Calu3 (cell line): ENCODE measurements at regions not wholly inside any gene's neighbourhood (a gene's known extent, or its start where the extent isn't known, plus 50 kb on each side); places are given as distances from the start of the nearest gene placed in this dataset.

ENCODE experiments used
- BruUV-seq: library from RNA; stranded (reverse); fragments of 400-500 nt; replicated peaks from 2 replicates; lab custom pipeline; 2021; lab: Mats Ljungman, UMichigan
- CTCF ChIA-PET: fragments of 300-600 bp; sonication (Branson Sonifier 250); formaldehyde crosslinking; loops from one replicate; lab custom pipeline; 2022; ENCODE audit warnings: antibody characterized with exemption; lab: Charles Lee
- DNase-seq: peaks from one replicate; pipeline ENCODE4 v3.0.0; 2022
- H3K27ac Mint-ChIP-seq: one replicate; pipeline ENCODE4 v1.8.0; 2022; ENCODE audit warnings: mixed read lengths; ENCODE audit not compliant: unreplicated experiment
- H3K27me3 Mint-ChIP-seq: one replicate; pipeline ENCODE4 v1.8.0; 2022; ENCODE audit warnings: mixed read lengths; ENCODE audit not compliant: unreplicated experiment
- H3K36me3 Mint-ChIP-seq: one replicate; pipeline ENCODE4 v1.8.0; 2022; ENCODE audit warnings: mild to moderate bottlenecking, moderate library complexity, mixed read lengths; ENCODE audit not compliant: insufficient read depth, unreplicated experiment
- H3K4me1 Mint-ChIP-seq: one replicate; pipeline ENCODE4 v1.8.0; 2022; ENCODE audit warnings: mild to moderate bottlenecking, low read depth, mixed read lengths; ENCODE audit not compliant: unreplicated experiment
- H3K4me3 Mint-ChIP-seq: one replicate; pipeline ENCODE4 v1.8.0; 2022; ENCODE audit warnings: mild to moderate bottlenecking, low read depth, moderate library complexity, mixed read lengths; ENCODE audit not compliant: unreplicated experiment
- H3K9me3 Mint-ChIP-seq: one replicate; pipeline ENCODE4 v1.8.0; 2022; ENCODE audit warnings: low read depth, mixed read lengths; ENCODE audit not compliant: unreplicated experiment
- CTCF ChIP-seq: fragments of 200-600 bp; IDR thresholded peaks from one replicate; pipeline ENCODE4 v1.8.0; 2022; ENCODE audit warnings: antibody characterized with exemption; ENCODE audit not compliant: unreplicated experiment
- intact Hi-C: fragments of 100-400 bp; cut with micrococcal nuclease; formaldehyde crosslinking; loops from one replicate; pipeline ENCODE4 v1.10.0; 2022; ENCODE audit not compliant: unreplicated experiment

- CTCF ChIA-PET = interaction anchor here (0.6 kb wide), 1 partner anchor 622 kb away, joined by 5 read pairs; no protein-coding TSS in a partner anchor
- no peak for DNase-seq
- TF ChIP-seq CTCF = no peak
- Mint-ChIP-seq H3K27ac (no peak overlapping the region), H3K4me3 (no peak overlapping the region), H3K27me3 (no peaks in the 10 kb centered on the region), H3K36me3 (no peaks in the 10 kb centered on the region), H3K4me1 (no peaks in the 10 kb centered on the region), H3K9me3 (peaks cover under 1% of the 10 kb centered on the region)
- intact Hi-C loops = no loop called here
- BruUV-seq = no TSS peak
Observed at GRCh38 chr13:43990021-43990420, 110.3 kb downstream of the LACC1 start.

- Mint-ChIP-seq H3K9me3 (peaks cover 2% of the 10 kb centered on the region), H3K27me3 (no peaks in the 10 kb centered on the region), H3K4me1 (no peaks in the 10 kb centered on the region), H3K27ac (no peak overlapping the region), H3K4me3 (no peak overlapping the region), H3K36me3 (no peaks in the 10 kb centered on the region)
- DNase-seq = no peak
- BruUV-seq = no TSS peak
- CTCF ChIA-PET = no interaction called here
- TF ChIP-seq CTCF = no peak
- intact Hi-C loops = no loop called here
Observed at GRCh38 chr13:43990829-43991228, 111.1 kb downstream of the LACC1 start.

GRCh38 chr13:43991773-43992201 lies 112.1 kb downstream of the LACC1 start:
- no peaks in the 10 kb centered on the region for H3K27me3 Mint-ChIP-seq
- H3K4me1 Mint-ChIP-seq = no peaks in the 10 kb centered on the region
- BruUV-seq = no TSS peak
- H3K36me3 Mint-ChIP-seq = no peaks in the 10 kb centered on the region
- H3K27ac Mint-ChIP-seq = no peak overlapping the region
- CTCF ChIA-PET = no interaction called here
- intact Hi-C loops = no loop called here
- H3K9me3 Mint-ChIP-seq = peaks cover 2% of the 10 kb centered on the region
- no peak overlapping the region for H3K4me3 Mint-ChIP-seq
- TF ChIP-seq CTCF = no peak
- no peak for DNase-seq

- intact Hi-C loops = no loop called here
- BruUV-seq = no TSS peak
- H3K36me3 Mint-ChIP-seq = no peaks in the 10 kb centered on the region
- no peaks in the 10 kb centered on the region for H3K4me1 Mint-ChIP-seq
- DNase-seq = no peak
- no peak for TF ChIP-seq CTCF
- H3K27me3 Mint-ChIP-seq = no peaks in the 10 kb centered on the region
- H3K4me3 Mint-ChIP-seq = no peak overlapping the region
- no peak overlapping the region for H3K27ac Mint-ChIP-seq
- CTCF ChIA-PET = no interaction called here
- peaks cover 2% of the 10 kb centered on the region for H3K9me3 Mint-ChIP-seq
Observed at GRCh38 chr13:43992211-43992610, 112.5 kb downstream of the LACC1 start.
